Prostate gland (tissue), 2 donors: ENCODE measurements at regions not wholly inside any gene's neighbourhood (a gene's known extent, or its start where the extent isn't known, plus 50 kb on each side); places are given as distances from the start of the nearest gene placed in this dataset.
"Not testable (repeated sequence)": the region's sequence is repeated elsewhere in the genome, so short reads cannot be mapped to it uniquely, and the experiment has no call there.

ENCODE experiments used
- CTCF ChIP-seq, 4 experiments: fragments of 200-600 bp in 2 of 4; fragments of 450-650 bp in 2 of 4; sonication (generic) in 2 of 4; IDR thresholded peaks; 1 replicate in 3 of 4; 2 replicates in 1 of 4; pipeline ENCODE4 v1.5.1; 2016 to 2019; ENCODE audit warnings: antibody characterized with exemption in 4 of 4, mild to moderate bottlenecking in 2 of 4, moderate library complexity in 2 of 4
- POLR2A ChIP-seq: fragments of 450-650 bp; IDR thresholded peaks from one replicate; pipeline ENCODE4 v1.6.1; 2016; ENCODE audit warnings: antibody characterized with exemption, mild to moderate bottlenecking
- POLR2AphosphoS5 ChIP-seq: sonication (generic); formaldehyde crosslinking; IDR thresholded peaks from one replicate; pipeline ENCODE4 v1.6.1; 2017; ENCODE audit warnings: antibody characterized with exemption

DNA sequence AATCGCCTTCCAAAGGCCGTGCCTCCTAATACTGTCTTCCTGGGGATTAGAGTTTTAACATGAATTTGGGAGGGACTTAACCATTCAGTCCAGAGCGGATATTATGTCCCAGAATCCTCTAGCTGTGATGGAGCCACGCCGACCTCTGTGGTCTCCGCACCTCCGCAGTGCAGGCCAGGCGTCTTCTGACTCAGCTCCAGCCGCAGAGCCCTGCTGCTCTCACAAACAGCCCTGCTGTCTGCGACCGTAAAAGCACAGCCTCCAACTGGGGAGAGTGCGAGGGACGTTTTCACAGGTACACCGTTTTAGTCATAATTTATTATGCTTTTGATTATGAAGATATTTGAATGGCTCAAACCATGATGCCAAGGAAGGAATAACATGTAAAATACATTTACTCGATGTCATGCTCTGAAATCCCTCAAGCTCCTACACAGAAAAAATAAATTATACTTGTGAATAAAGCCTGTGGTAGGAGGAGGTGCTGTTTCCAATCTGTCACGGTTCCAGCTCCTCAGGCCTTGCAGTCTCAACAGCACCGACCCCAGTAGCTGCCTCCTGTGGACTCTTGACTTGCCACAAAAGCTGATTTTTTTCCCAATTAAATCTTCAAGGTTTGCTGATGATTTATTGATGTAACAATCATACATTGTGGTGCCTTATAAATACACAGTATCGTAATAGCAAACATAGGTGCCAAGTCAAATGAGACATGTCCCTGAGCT lies 353.6 kb upstream of the FRG1 start:
- TF ChIP-seq CTCF (IDR thresholded peaks at IDR 0.05); POLR2AphosphoS5; POLR2A: not testable (repeated sequence)
